ENCODE measurements at regions not wholly inside any gene's neighbourhood (a gene's known extent, or its start where the extent isn't known, plus 50 kb on each side); places are given as distances from the start of the nearest gene placed in this dataset.

DNA sequence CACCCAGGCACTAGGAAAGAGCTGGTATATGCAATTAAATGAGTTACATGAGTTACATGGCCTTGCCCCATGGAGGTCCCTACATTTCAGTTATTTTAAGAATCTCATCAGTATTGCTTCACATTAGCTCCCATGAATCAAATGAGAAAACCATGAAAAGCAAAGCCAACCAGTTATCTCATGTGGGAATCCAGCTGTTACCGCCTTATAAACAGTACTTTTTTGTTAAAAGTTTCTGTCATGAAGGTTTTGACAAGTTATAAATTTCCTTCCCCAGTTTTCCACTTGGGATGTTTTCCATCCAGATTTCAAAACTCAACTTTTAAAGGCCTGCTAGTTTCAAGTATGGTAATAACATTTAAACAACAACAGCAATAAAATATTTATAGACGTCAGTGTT, 544.8 kb downstream of the NUF2 start:
- no peak for TF ChIP-seq CTCF (IDR thresholded peaks at IDR 0.05)
- no peak for TF ChIP-seq POLR2A (IDR thresholded peaks at IDR 0.05)

Data from heart left ventricle (tissue), 13 donors.